Panc1 (cell line): ENCODE measurements at regions not wholly inside any gene's neighbourhood (a gene's known extent, or its start where the extent isn't known, plus 50 kb on each side); places are given as distances from the start of the nearest gene placed in this dataset.

Experiments
- ATAC-seq: fragments of 200-7000 bp; cut with Tn5 transposase; 2 replicates; pipeline ENCODE4 v1.9.1; 2020; ENCODE audit warnings: mild to moderate bottlenecking, moderate library complexity
- BruUV-seq: library from RNA; stranded (reverse); fragments of 400-500 nt; replicated peaks from 2 replicates; lab custom pipeline; 2021; lab: Mats Ljungman, UMichigan
- CTCF ChIA-PET: fragments of 300-600 bp; sonication (Branson Sonifier 250); formaldehyde crosslinking; loops from one replicate; lab custom pipeline; 2022; ENCODE audit warnings: antibody characterized with exemption; lab: Charles Lee
- POLR2A ChIA-PET: fragments of 300-600 bp; sonication (Branson Sonifier 250); formaldehyde crosslinking; loops from one replicate; lab custom pipeline; 2022; ENCODE audit warnings: antibody characterized with exemption; lab: Charles Lee
- DNase-seq: peaks from one replicate; pipeline ENCODE4 v3.0.0-alpha.2; 2010; ENCODE audit warnings: low read depth, low spot score
- H3K27ac ChIP-seq: 2 replicates; pipeline ENCODE4 v1.5.1; 2011; ENCODE audit warnings: mild to moderate bottlenecking, low read length, inconsistent platforms
- H3K27me3 ChIP-seq: fragments of 200-500 bp; sonication (Bioruptor generic); 2 replicates; pipeline ENCODE4 v1.6.0; 2014; ENCODE audit warnings: low read length, inconsistent platforms; ENCODE audit not compliant: control insufficient read depth, insufficient read depth
- H3K36me3 ChIP-seq: fragments of 200-500 bp; sonication (Bioruptor generic); 2 replicates; pipeline ENCODE4 v1.5.1; 2014; ENCODE audit warnings: inconsistent platforms, mild to moderate bottlenecking, low read length, moderate library complexity; ENCODE audit not compliant: control insufficient read depth, insufficient read depth
- H3K4me1 ChIP-seq: 2 replicates; pipeline ENCODE4 v1.5.1; 2011; ENCODE audit warnings: inconsistent platforms, mild to moderate bottlenecking, low read length, moderate library complexity; ENCODE audit not compliant: control insufficient read depth, insufficient read depth
- H3K4me3 ChIP-seq, 2 experiments: 2 replicates each; pipeline ENCODE4 v1.5.1; 2011 to 2012; ENCODE audit warnings: low read depth in 2 of 2, low read length in 2 of 2, mild to moderate bottlenecking in 2 of 2, inconsistent platforms in 1 of 2, moderate library complexity in 1 of 2
- H3K9me3 ChIP-seq: fragments of 200-500 bp; sonication (Bioruptor generic); 2 replicates; pipeline ENCODE4 v1.5.1; 2014; ENCODE audit warnings: low read depth, mild to moderate bottlenecking, inconsistent platforms, low read length, moderate library complexity; ENCODE audit not compliant: control insufficient read depth, insufficient read depth
- POLR2AphosphoS5 ChIP-seq: IDR thresholded peaks from 2 replicates; pipeline ENCODE4 v1.6.1; 2012; ENCODE audit warnings: mild to moderate bottlenecking, low read depth, low read length, moderate library complexity
- SIN3A ChIP-seq: IDR thresholded peaks from 2 replicates; pipeline ENCODE4 v1.6.1; 2012; ENCODE audit warnings: low read depth, mild to moderate bottlenecking, low read length, moderate library complexity, borderline replicate concordance; ENCODE audit not compliant: insufficient read depth
- TCF7L2 ChIP-seq: IDR thresholded peaks from 2 replicates; pipeline ENCODE4 v1.6.1; 2011; ENCODE audit warnings: mild to moderate bottlenecking, low read depth, low read length, inconsistent platforms
- in situ Hi-C: cut with HindIII; loops from 2 replicates; pipeline ENCODE4 v1.10.0; 2016; ENCODE audit warnings: low sequenced_read_pairs, low pct_unique_long_range_greater_than_20kb
- intact Hi-C: fragments of 100-400 bp; cut with micrococcal nuclease; formaldehyde crosslinking; loops from one replicate; pipeline ENCODE4 v1.10.0; 2022; ENCODE audit not compliant: unreplicated experiment
- TF ChIP-seq, protein P1 (sequence below), 2 experiments: IDR thresholded peaks; 2 replicates each; pipeline ENCODE4 v1.6.1; 2011 to 2012; ENCODE audit warnings: low read depth in 2 of 2, control low read depth in 1 of 2, low read length in 1 of 2, mild to moderate bottlenecking in 1 of 2, moderate library complexity in 1 of 2; ENCODE audit not compliant: insufficient read depth in 1 of 2
- TF ChIP-seq, protein P2 (sequence below): fragments of 450-650 bp; IDR thresholded peaks from 2 replicates; pipeline ENCODE4 v1.5.1; 2017; ENCODE audit warnings: mild to moderate bottlenecking

GRCh38 chr3:74001436-74001835, 376.7 kb upstream of the PDZRN3 start:
- no TSS peak for BruUV-seq
- no peak overlapping the region for H3K4me3 ChIP-seq
- ATAC-seq (no peak), DNase-seq (no peak)
- H3K27ac ChIP-seq: no peak overlapping the region
- TF ChIP-seq, protein P1, sequence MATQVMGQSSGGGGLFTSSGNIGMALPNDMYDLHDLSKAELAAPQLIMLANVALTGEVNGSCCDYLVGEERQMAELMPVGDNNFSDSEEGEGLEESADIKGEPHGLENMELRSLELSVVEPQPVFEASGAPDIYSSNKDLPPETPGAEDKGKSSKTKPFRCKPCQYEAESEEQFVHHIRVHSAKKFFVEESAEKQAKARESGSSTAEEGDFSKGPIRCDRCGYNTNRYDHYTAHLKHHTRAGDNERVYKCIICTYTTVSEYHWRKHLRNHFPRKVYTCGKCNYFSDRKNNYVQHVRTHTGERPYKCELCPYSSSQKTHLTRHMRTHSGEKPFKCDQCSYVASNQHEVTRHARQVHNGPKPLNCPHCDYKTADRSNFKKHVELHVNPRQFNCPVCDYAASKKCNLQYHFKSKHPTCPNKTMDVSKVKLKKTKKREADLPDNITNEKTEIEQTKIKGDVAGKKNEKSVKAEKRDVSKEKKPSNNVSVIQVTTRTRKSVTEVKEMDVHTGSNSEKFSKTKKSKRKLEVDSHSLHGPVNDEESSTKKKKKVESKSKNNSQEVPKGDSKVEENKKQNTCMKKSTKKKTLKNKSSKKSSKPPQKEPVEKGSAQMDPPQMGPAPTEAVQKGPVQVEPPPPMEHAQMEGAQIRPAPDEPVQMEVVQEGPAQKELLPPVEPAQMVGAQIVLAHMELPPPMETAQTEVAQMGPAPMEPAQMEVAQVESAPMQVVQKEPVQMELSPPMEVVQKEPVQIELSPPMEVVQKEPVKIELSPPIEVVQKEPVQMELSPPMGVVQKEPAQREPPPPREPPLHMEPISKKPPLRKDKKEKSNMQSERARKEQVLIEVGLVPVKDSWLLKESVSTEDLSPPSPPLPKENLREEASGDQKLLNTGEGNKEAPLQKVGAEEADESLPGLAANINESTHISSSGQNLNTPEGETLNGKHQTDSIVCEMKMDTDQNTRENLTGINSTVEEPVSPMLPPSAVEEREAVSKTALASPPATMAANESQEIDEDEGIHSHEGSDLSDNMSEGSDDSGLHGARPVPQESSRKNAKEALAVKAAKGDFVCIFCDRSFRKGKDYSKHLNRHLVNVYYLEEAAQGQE (IDR thresholded peaks at IDR 0.05; ENCODE audit: insufficient read depth in 1 of 2, low read depth in 2 of 2, low read length in 1 of 2): no peak
- CTCF ChIA-PET: no interaction called here
- POLR2A ChIA-PET: no interaction called here
- in situ Hi-C loops: no loop called here
- no peaks in the 10 kb centered on the region for H3K9me3 ChIP-seq
- intact Hi-C loops: no loop called here
- H3K4me1 ChIP-seq: no peaks in the 10 kb centered on the region
- no peaks in the 10 kb centered on the region for H3K27me3 ChIP-seq
- no peaks in the 10 kb centered on the region for H3K36me3 ChIP-seq

DNA sequence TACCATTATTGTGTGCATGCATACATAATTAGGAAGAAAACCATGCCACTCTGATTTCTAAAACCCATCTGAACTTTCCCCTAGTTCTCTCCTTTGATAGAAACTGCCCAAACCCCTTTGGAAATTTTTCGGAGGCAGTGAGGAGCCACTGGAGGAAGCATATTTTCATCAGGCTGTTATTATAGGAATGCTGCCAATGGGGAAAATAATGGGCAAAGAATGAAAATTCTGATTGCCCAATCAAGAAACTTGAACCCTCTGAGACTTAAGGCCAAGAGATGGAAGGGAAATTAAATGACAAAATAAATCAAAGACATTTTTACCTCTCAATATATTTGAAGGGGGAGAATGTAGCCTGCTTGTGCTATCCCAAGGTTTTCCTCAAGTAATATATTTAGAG, 376.0 kb upstream of the PDZRN3 start:
- in situ Hi-C loops: no loop called here
- ATAC-seq (no peak), DNase-seq (no peak)
- no TSS peak for BruUV-seq
- TF ChIP-seq, protein P2, sequence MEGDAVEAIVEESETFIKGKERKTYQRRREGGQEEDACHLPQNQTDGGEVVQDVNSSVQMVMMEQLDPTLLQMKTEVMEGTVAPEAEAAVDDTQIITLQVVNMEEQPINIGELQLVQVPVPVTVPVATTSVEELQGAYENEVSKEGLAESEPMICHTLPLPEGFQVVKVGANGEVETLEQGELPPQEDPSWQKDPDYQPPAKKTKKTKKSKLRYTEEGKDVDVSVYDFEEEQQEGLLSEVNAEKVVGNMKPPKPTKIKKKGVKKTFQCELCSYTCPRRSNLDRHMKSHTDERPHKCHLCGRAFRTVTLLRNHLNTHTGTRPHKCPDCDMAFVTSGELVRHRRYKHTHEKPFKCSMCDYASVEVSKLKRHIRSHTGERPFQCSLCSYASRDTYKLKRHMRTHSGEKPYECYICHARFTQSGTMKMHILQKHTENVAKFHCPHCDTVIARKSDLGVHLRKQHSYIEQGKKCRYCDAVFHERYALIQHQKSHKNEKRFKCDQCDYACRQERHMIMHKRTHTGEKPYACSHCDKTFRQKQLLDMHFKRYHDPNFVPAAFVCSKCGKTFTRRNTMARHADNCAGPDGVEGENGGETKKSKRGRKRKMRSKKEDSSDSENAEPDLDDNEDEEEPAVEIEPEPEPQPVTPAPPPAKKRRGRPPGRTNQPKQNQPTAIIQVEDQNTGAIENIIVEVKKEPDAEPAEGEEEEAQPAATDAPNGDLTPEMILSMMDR: no peak
- TF ChIP-seq POLR2AphosphoS5 (no peak), TCF7L2 (no peak), SIN3A (no peak)
- TF ChIP-seq, protein P1 (IDR thresholded peaks at IDR 0.05; ENCODE audit: insufficient read depth in 1 of 2, low read depth in 2 of 2, low read length in 1 of 2): no peak
- Histone ChIP-seq H3K9me3 (no peaks in the 10 kb centered on the region), H3K36me3 (no peaks in the 10 kb centered on the region), H3K27me3 (no peaks in the 10 kb centered on the region), H3K4me3 (no peak overlapping the region), H3K4me1 (no peaks in the 10 kb centered on the region), H3K27ac (no peak overlapping the region)
- CTCF ChIA-PET: no interaction called here
- POLR2A ChIA-PET: no interaction called here
- intact Hi-C loops: no loop called here
